WERI-Rb-1 (cell line): ENCODE measurements at regions not wholly inside any gene's neighbourhood (a gene's known extent, or its start where the extent isn't known, plus 50 kb on each side); places are given as distances from the start of the nearest gene placed in this dataset.

Source experiments
- DNase-seq: peaks from one replicate; pipeline ENCODE4 v3.0.0-alpha.2; 2020
- H3K27ac ChIP-seq: fragments of 250-450 bp; sonication (Bioruptor Pico); 2 replicates; pipeline ENCODE4 v1.5.1; 2020; ENCODE audit warnings: mild to moderate bottlenecking, moderate library complexity
- H3K27me3 ChIP-seq: fragments of 250-450 bp; sonication (Bioruptor Pico); 2 replicates; pipeline ENCODE4 v1.5.1; 2021; ENCODE audit warnings: mild to moderate bottlenecking, low read depth, moderate library complexity; ENCODE audit not compliant: insufficient read depth, severe bottlenecking
- H3K36me3 ChIP-seq: fragments of 250-450 bp; sonication (Bioruptor Pico); 2 replicates; pipeline ENCODE4 v1.5.1; 2020; ENCODE audit warnings: mild to moderate bottlenecking, moderate library complexity
- H3K4me3 ChIP-seq: 2 replicates; pipeline ENCODE4 v1.5.1; 2011; ENCODE audit warnings: low read depth, mild to moderate bottlenecking, control low read depth, low read length
- H3K9me3 ChIP-seq: fragments of 250-450 bp; sonication (Bioruptor Pico); 2 replicates; pipeline ENCODE4 v1.5.1; 2021; ENCODE audit warnings: mild to moderate bottlenecking, moderate library complexity; ENCODE audit not compliant: severe bottlenecking
- CTCF ChIP-seq: IDR thresholded peaks from 2 replicates; pipeline ENCODE4 v1.5.1; 2011; ENCODE audit warnings: low read depth, mild to moderate bottlenecking, control low read depth, inconsistent platforms, low read length

- TF ChIP-seq CTCF, result no peak
- no peaks in the 10 kb centered on the region for H3K9me3 ChIP-seq
- H3K27me3 ChIP-seq, result no peaks in the 10 kb centered on the region
- no peaks in the 10 kb centered on the region for H3K36me3 ChIP-seq
- H3K4me3 ChIP-seq, result no peak overlapping the region
- no peak overlapping the region for H3K27ac ChIP-seq
- DNase-seq, result no peak
These were observed 346.5 kb downstream of the ARAP2 start for GRCh38 chr4:35897808-35898207.

DNA sequence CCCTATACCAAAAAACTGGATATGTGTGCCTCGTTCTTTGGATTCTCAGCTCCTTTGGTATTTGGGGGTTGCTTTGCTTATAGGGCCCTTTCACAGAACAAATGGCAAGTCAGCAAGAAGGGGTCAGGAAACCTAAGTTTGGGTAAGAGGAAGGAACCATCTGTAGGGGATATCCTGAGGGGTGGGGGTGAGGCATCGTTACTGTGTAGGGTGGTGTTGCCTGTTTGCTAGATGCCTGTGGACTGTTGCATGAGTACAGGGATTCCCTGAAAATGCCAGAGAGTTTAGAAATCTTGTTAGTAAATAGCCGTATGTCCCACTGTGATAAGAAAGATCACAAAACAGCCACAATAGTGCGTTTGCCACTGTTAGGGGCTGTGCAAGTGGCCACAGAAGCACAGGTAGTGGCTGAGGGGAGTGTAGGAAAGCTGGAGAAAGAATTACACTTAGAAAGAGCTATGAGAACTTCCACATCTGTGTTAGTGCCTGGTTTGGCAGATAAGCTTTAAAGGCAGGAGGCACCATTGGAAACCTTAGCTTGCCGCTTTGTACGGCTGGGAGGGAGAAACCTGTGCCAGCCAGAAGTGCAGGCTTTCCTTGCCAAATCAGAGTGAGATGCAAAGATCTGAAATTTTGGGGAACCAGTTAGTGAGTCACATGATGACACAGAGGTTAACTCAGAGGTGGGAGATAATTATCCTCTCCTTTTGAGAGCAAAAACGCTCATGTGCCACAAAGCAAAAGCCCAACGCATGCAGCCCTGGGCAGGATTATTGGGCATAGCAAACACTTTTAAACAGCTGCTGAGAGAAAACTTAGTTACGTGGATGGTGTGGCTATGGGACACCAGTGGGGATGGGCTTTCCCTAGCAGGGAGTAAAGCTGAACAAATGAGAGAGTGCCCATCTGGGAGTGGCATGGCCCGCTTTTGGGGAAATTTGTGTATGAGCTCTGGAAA lies 343.7 kb downstream of the ARAP2 start:
- Histone ChIP-seq H3K27ac (no peak overlapping the region), H3K9me3 (no peaks in the 10 kb centered on the region), H3K4me3 (no peak overlapping the region), H3K36me3 (no peaks in the 10 kb centered on the region), H3K27me3 (no peaks in the 10 kb centered on the region)
- TF ChIP-seq CTCF, result no peak
- no peak for DNase-seq

DNA sequence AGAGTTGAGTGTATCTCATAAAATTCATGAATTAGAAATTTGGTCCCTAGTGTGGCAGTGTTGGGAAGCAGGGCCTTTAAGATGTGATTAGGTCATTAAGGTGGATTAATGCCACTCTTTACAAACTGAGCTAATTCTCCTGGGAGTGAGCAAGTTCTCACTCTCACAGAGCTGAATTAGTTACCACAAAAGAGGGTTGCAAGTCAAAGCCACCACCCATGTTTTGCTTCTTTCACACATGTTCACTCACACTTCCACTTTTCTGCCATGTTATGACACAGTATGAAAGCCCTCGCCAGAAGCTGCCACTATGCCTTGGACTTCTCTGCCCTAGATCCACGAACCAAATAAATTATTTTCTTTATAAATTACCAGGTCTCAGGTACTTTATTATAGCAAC lies 332.1 kb downstream of the ARAP2 start:
- H3K27ac ChIP-seq, result no peak overlapping the region
- no peaks in the 10 kb centered on the region for H3K9me3 ChIP-seq
- H3K27me3 ChIP-seq, result no peaks in the 10 kb centered on the region
- no peak overlapping the region for H3K4me3 ChIP-seq
- DNase-seq, result no peak
- no peak for TF ChIP-seq CTCF
- no peaks in the 10 kb centered on the region for H3K36me3 ChIP-seq

DNA sequence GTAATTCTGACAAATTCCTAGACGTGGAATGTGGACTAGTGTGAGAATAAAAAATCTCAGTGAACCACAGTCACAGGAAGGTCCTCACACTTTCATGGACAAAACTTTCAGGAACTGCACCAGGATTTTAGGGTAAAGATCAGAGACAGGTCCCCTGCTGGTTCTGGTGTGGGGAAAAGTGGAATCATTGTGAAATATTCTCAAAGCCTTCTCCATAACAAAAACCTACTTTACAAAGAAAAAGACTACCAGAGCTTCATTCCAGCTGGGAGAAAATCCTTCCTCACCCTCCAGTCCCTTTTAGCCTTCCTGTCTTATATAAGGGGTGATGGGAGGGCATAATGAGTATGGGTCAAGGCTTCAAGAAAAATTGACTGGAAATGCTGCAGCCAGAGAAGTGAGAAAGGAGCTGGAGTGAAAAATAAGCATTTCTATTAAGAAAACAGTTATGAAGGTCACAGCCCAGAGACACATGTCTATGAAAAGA lies 325.8 kb downstream of the ARAP2 start:
- Histone ChIP-seq H3K27ac (no peak overlapping the region), H3K36me3 (no peaks in the 10 kb centered on the region), H3K9me3 (no peaks in the 10 kb centered on the region), H3K4me3 (no peak overlapping the region), H3K27me3 (no peaks in the 10 kb centered on the region)
- DNase-seq, result no peak
- no peak for TF ChIP-seq CTCF

- Histone ChIP-seq H3K9me3 (no peaks in the 10 kb centered on the region), H3K4me3 (no peak overlapping the region), H3K36me3 (no peaks in the 10 kb centered on the region), H3K27ac (no peak overlapping the region), H3K27me3 (no peaks in the 10 kb centered on the region)
- DNase-seq, result no peak
- no peak for TF ChIP-seq CTCF
These were observed 318.5 kb downstream of the ARAP2 start for GRCh38 chr4:35925806-35926205.
